Smooth muscle cell (in vitro differentiated cells): ENCODE measurements at regions not wholly inside any gene's neighbourhood (a gene's known extent, or its start where the extent isn't known, plus 50 kb on each side); places are given as distances from the start of the nearest gene placed in this dataset.
A peak's percentile ranks its signal among the peaks of the same experiment; 100 is the strongest.

Experiments used
- DNase-seq: peaks from one replicate; lab custom pipeline; 2025; ENCODE audit not compliant: unreplicated experiment; lab: John Stamatoyannopoulos, UW
- H2AFZ ChIP-seq: fragments of 200-600 bp; sonication (generic); 2 replicates; pipeline ENCODE4 v1.6.0; 2016; ENCODE audit warnings: antibody characterized with exemption, low read depth, mild to moderate bottlenecking
- H3F3A ChIP-seq: fragments of 200-600 bp; sonication (generic); 2 replicates; pipeline ENCODE4 v1.6.0; 2017; ENCODE audit warnings: antibody characterized with exemption, low read depth
- H3K27ac ChIP-seq: fragments of 200-600 bp; sonication (generic); 2 replicates; pipeline ENCODE4 v1.5.1; 2016; ENCODE audit warnings: low read depth, mild to moderate bottlenecking
- H3K27me3 ChIP-seq: fragments of 200-600 bp; sonication (generic); 2 replicates; pipeline ENCODE4 v1.6.1; 2016; ENCODE audit warnings: low read depth, mild to moderate bottlenecking
- H3K36me3 ChIP-seq: fragments of 200-600 bp; sonication (generic); 2 replicates; pipeline ENCODE4 v1.5.1; 2016; ENCODE audit warnings: low read depth
- H3K4me1 ChIP-seq: fragments of 200-600 bp; sonication (generic); 2 replicates; pipeline ENCODE4 v1.5.1; 2016; ENCODE audit warnings: low read depth
- H3K4me2 ChIP-seq: fragments of 200-600 bp; sonication (generic); 2 replicates; pipeline ENCODE4 v1.6.0; 2016; ENCODE audit warnings: mild to moderate bottlenecking
- H3K4me3 ChIP-seq: fragments of 200-600 bp; sonication (generic); 2 replicates; pipeline ENCODE4 v1.5.1; 2016; ENCODE audit warnings: mild to moderate bottlenecking
- H3K79me2 ChIP-seq: fragments of 200-600 bp; sonication (generic); 2 replicates; pipeline ENCODE4 v1.6.0; 2016; ENCODE audit warnings: low read depth, mild to moderate bottlenecking
- H3K9ac ChIP-seq: fragments of 200-600 bp; sonication (generic); 2 replicates; pipeline ENCODE4 v1.6.0; 2016; ENCODE audit warnings: low read depth
- H3K9me3 ChIP-seq: fragments of 200-600 bp; sonication (generic); replicated peaks from 2 replicates; pipeline ENCODE4 v1.5.1; 2016; ENCODE audit warnings: low read depth
- H4K20me1 ChIP-seq: fragments of 200-600 bp; sonication (generic); 2 replicates; pipeline ENCODE4 v1.6.0; 2016; ENCODE audit warnings: low read depth
- WGBS: methylation state at CpG from one replicate; pipeline ENCODE4 v1.1.7; 2016; ENCODE audit warnings: low lambda C conversion rate; 5-methylcytosine and 5-hydroxymethylcytosine counted together
- TF ChIP-seq, protein P1 (sequence below): fragments of 200-600 bp; sonication (generic); IDR thresholded peaks from 2 replicates; pipeline ENCODE4 v1.5.1; 2017; ENCODE audit warnings: borderline replicate concordance, mild to moderate bottlenecking, antibody characterized with exemption; ENCODE audit not compliant: insufficient read depth, poor library complexity, severe bottlenecking

DNA sequence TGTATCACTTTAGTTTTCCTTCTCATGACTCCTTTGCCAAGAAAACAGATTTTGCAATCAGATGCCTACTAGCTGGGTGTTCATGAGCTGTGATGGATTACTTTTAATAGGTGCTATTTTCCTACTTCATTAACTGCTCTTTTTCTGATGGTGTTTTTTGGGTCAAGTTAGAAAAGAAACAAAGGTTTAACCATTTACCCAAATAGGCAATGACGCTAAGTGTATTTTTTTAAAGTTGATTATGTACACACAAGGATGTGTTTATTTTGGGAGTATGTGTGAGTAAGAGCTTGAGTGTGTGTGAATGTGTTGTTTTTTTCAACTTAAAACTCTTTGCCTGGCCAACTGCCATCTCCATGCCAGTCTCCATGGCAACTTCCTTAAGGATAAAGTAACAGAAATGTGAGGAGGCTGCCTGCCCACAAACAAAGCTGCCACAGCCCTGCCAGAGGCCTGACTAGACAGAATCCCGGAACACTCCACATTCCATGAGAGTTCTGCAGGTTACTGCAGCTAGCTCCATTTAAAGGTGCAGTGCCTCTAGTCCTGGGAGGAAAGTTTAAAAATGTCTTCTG is 215.6 kb upstream of the RBMS3 start:
- DNase-seq: peak; percentile 33
- Histone ChIP-seq H3K9ac (peak overlapping the region; percentile 60), H3K4me2 (peak overlapping the region; percentile 64), H3K36me3 (no peaks in the 10 kb centered on the region), H4K20me1 (no peaks in the 10 kb centered on the region), H3K27ac (peak overlapping the region; percentile 90), H3K4me1 (peaks cover 24% of the 10 kb centered on the region), H2AFZ (no peak overlapping the region), H3K27me3 (no peaks in the 10 kb centered on the region), H3K79me2 (no peaks in the 10 kb centered on the region), H3F3A (peaks cover 9% of the 10 kb centered on the region), H3K4me3 (no peak overlapping the region), H3K9me3 (no peaks in the 10 kb centered on the region)
- 5% methylated on average over 2 of the region's 2 CpGs for WGBS
- TF ChIP-seq, protein P1, sequence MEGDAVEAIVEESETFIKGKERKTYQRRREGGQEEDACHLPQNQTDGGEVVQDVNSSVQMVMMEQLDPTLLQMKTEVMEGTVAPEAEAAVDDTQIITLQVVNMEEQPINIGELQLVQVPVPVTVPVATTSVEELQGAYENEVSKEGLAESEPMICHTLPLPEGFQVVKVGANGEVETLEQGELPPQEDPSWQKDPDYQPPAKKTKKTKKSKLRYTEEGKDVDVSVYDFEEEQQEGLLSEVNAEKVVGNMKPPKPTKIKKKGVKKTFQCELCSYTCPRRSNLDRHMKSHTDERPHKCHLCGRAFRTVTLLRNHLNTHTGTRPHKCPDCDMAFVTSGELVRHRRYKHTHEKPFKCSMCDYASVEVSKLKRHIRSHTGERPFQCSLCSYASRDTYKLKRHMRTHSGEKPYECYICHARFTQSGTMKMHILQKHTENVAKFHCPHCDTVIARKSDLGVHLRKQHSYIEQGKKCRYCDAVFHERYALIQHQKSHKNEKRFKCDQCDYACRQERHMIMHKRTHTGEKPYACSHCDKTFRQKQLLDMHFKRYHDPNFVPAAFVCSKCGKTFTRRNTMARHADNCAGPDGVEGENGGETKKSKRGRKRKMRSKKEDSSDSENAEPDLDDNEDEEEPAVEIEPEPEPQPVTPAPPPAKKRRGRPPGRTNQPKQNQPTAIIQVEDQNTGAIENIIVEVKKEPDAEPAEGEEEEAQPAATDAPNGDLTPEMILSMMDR: no peak

DNA sequence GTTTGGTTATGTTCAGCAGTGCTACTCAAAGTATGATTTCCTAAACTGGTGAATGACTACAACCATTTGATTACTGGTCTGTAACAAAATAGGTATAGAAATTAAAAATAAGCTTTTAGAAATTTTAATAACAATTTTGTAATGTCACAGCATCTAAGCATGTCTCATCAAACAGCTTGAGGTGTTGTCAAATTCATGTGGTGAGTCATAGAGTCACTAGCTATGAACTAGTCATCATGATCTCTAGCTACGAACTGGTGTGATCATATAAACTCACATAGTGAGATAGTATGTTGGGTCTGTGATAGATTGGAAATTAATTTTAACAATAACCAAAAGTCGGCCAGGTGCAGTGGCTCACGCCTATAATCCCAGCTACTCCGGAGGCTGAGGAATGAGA is 213.9 kb upstream of the RBMS3 start:
- TF ChIP-seq, protein P1: no peak
- H3K27ac ChIP-seq: peak overlapping the region; percentile 90
- H3F3A ChIP-seq: peaks cover 9% of the 10 kb centered on the region
- H4K20me1 ChIP-seq: no peaks in the 10 kb centered on the region
- H3K4me2 ChIP-seq: no peak overlapping the region
- H3K9ac ChIP-seq: no peak overlapping the region
- DNase-seq: no peak
- no peaks in the 10 kb centered on the region for H3K9me3 ChIP-seq
- H3K79me2 ChIP-seq: no peaks in the 10 kb centered on the region
- WGBS: 82% methylated on average over 4 of the region's 4 CpGs
- H3K36me3 ChIP-seq: no peaks in the 10 kb centered on the region
- H3K27me3 ChIP-seq: no peaks in the 10 kb centered on the region
- H3K4me1 ChIP-seq: peaks cover 24% of the 10 kb centered on the region
- H3K4me3 ChIP-seq: no peak overlapping the region
- no peak overlapping the region for H2AFZ ChIP-seq

DNA sequence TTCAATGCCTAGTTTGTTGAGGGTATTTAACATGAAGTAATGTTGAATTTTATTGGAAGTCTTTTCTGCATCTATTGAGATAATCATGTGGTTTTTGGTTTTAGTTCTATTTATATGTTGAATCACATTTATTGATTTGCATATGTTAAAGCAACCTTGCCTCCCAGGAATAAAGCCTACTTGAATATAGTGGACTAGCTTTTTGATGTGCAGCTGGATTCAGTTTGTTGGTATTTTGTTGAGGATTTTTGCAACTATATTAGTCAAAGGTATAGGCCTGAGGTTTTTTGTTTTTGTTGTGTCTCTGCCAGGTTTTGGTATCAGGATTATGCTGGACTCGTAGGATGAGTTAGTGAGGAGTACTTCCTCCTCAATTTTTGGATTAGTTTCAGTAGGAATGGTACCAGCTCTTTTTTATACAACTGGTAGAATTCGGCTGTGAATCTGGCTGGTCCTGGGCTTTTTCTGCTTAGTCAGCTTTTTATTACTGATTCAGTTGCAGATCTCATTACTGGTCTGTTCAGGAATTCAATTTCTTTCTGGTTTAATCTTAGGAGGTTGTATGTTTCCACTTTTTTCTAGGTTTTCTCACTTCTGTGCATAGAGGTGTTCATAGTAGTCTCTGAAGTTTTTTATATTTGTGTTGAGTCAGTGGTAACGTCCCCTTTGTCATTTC is 209.8 kb upstream of the RBMS3 start:
- H3K4me1 ChIP-seq: peaks cover 2% of the 10 kb centered on the region
- no peaks in the 10 kb centered on the region for H4K20me1 ChIP-seq
- H3K79me2 ChIP-seq: no peaks in the 10 kb centered on the region
- peaks cover 4% of the 10 kb centered on the region for H3F3A ChIP-seq
- 93% methylated on average over 3 of the region's 3 CpGs for WGBS
- no peak overlapping the region for H2AFZ ChIP-seq
- H3K36me3 ChIP-seq: no peaks in the 10 kb centered on the region
- H3K27me3 ChIP-seq: no peaks in the 10 kb centered on the region
- H3K9ac ChIP-seq: no peak overlapping the region
- DNase-seq: no peak
- no peak overlapping the region for H3K4me2 ChIP-seq
- TF ChIP-seq, protein P1: no peak
- H3K9me3 ChIP-seq: no peaks in the 10 kb centered on the region
- no peak overlapping the region for H3K27ac ChIP-seq
- no peak overlapping the region for H3K4me3 ChIP-seq

DNA sequence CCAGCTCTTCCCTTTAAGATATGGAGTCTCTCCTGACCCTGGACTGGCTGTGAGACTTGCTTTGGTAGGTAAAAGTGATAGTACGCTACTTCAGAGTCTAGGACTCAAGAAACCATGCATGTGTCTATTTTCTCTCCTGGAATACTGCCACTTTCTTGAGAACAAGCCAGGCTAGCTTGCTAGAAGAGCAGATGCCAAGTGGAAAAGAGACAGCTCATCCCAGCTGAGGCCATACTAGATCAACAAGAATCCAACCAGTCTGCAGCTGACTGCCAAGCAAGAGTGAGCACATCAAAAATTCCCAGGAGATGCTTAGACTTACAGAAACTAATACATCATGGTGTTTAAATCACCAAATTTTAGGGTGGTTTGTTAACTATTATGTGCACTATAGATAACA is 208.3 kb upstream of the RBMS3 start:
- no peaks in the 10 kb centered on the region for H3K36me3 ChIP-seq
- H3K4me2 ChIP-seq: no peak overlapping the region
- H3K4me3 ChIP-seq: no peak overlapping the region
- TF ChIP-seq, protein P1: no peak
- no peaks in the 10 kb centered on the region for H3K79me2 ChIP-seq
- no peaks in the 10 kb centered on the region for H3F3A ChIP-seq
- H3K4me1 ChIP-seq: no peaks in the 10 kb centered on the region
- no peaks in the 10 kb centered on the region for H3K27me3 ChIP-seq
- DNase-seq: no peak
- no peak overlapping the region for H3K9ac ChIP-seq
- no peaks in the 10 kb centered on the region for H4K20me1 ChIP-seq
- H3K9me3 ChIP-seq: no peaks in the 10 kb centered on the region
- H3K27ac ChIP-seq: no peak overlapping the region
- 94% methylated on average over 1 of the region's 1 CpG for WGBS
- no peak overlapping the region for H2AFZ ChIP-seq
